ENCODE measurements at regions not wholly inside any gene's neighbourhood (a gene's known extent, or its start where the extent isn't known, plus 50 kb on each side); places are given as distances from the start of the nearest gene placed in this dataset.

DNA sequence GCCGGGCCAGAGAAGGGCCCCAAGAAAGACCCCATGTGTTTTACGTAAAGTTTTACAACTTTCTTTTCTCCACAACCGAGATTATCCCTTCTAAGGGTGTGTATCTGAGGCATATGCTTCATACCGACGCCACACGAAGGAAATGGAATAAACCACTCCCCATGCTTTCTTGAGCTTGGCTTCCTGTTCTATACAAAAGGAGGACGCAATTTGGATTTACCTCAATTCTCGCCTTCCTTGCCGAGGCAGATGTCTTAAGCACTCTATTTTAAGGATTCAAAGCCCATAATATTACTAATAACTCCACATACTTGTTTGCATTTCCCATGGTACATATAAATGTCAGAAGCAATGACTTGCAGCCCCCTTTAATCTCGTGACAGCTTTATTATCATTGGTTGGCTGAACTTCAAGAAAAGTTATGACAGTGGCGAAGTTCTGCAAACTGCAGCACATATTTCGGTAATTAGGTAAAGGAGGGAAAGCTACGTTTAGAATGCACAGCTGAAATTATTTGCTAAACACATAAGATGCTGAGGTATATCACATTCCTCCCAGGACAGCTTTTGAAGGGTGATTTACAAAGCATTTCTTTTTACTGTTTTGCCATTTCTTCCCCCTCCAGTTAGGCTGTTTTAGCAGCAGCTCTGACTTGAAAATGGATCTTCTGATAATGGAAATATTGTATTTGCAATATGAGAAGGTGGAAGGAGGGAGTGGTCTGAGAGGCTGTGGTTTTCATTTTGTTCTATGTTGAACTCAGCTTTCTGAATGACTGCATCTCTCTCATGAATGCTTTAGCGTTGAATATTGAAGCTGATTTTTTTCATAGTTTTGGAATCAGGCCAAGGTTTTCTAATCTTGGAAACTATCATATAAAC, 330.5 kb downstream of the EPHA7 start:
- TF ChIP-seq, protein P1, sequence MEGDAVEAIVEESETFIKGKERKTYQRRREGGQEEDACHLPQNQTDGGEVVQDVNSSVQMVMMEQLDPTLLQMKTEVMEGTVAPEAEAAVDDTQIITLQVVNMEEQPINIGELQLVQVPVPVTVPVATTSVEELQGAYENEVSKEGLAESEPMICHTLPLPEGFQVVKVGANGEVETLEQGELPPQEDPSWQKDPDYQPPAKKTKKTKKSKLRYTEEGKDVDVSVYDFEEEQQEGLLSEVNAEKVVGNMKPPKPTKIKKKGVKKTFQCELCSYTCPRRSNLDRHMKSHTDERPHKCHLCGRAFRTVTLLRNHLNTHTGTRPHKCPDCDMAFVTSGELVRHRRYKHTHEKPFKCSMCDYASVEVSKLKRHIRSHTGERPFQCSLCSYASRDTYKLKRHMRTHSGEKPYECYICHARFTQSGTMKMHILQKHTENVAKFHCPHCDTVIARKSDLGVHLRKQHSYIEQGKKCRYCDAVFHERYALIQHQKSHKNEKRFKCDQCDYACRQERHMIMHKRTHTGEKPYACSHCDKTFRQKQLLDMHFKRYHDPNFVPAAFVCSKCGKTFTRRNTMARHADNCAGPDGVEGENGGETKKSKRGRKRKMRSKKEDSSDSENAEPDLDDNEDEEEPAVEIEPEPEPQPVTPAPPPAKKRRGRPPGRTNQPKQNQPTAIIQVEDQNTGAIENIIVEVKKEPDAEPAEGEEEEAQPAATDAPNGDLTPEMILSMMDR (IDR thresholded peaks at IDR 0.05; ENCODE audit: low read length), result no peak
- TF ChIP-seq EZH2 (optimal IDR thresholded peaks at IDR 0.05; ENCODE audit: low read depth, low read length), result no peak
- no peak for TF ChIP-seq EZH2phosphoT487 (IDR thresholded peaks at IDR 0.05; ENCODE audit: low read length)

Measured in MM.1S (cell line).